NCI-H510A treated with DMSO at 0.1 percent for 48 hours (cell line): ENCODE measurements at regions not wholly inside any gene's neighbourhood (a gene's known extent, or its start where the extent isn't known, plus 50 kb on each side); places are given as distances from the start of the nearest gene placed in this dataset.
"Not testable (repeated sequence)": the region's sequence is repeated elsewhere in the genome, so short reads cannot be mapped to it uniquely, and the experiment has no call there.

Experiments
- DNase-seq: peaks from one replicate; lab custom pipeline; 2025; lab: John Stamatoyannopoulos, UW

GRCh38 chr4:120005527-120005926 is 61.1 kb downstream of the MAD2L1 start:
- no peak for DNase-seq

DNA sequence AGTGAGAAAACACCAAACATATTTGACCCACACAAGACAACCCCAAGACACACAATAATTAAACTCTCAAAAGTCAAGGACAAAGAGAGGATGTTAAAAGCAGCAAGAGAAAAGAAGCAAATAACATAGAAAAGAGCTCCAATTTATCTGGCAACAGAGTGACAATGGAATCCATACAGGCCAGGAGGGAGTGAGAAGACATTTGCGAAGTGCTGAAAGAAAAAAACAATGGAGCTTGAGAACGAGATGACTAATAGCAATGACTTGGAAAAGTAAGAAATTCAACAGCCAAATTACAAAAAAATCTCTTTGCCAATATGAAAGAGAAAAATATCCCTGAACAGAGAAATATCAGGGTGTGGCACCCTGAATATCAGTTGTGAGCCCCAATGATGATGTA is 61.6 kb downstream of the MAD2L1 start:
- DNase-seq: no peak

- DNase-seq: no peak
These were observed 62.6 kb downstream of the MAD2L1 start for GRCh38 chr4:120004054-120004453.

DNA sequence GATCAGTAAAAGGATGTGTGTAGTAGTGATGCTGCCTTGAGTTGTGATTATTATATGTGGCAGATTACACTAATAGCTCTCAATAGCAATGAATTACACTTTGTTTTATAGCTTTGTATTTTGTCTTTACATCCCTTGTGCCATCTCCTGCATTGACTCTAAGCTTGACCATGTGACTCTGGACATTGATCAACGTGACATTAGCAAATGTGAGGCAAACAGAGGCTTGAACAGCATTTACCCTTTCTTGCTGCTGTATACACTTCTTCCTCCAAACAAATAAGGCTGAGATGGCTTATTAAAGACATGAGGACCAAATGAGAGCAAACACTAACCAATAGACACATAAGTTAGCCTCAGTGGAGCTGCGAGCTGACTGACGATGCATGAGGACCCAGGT is 63.5 kb downstream of the MAD2L1 start:
- DNase-seq: no peak

GRCh38 chr4:120001850-120002249 is 64.8 kb downstream of the MAD2L1 start:
- DNase-seq: no peak

DNA sequence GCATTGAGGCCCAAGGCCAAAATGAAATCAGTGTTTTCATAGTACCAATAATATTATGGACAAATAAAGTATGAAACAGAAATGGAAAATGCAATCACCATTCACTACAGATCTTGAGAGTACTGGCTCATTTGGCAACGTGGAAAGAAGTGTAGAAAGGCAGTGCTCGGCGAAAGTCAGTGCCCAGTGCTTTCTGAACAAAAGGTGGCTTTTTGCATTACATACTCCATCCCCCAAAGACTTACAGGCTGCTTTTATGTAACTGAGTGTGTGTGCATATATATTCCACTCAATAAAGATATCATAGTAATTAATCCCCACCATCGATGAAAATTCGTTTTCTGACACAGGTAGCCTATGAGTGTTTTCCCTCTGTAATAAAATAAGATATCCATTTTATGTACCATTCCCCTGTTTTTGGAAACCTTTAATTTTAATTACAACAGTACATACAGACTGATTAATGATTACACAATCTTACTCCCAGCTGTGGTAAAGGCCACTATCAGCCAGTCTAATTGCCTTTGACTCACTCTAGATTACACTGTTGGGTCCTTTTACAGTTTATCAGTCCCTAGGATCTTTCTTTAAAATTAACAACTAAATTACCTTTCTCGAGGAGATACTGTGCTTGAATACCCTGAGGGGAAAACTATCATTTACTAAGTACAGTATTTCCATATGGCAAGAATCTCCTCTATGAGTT is 65.9 kb downstream of the MAD2L1 start:
- no peak for DNase-seq

DNA sequence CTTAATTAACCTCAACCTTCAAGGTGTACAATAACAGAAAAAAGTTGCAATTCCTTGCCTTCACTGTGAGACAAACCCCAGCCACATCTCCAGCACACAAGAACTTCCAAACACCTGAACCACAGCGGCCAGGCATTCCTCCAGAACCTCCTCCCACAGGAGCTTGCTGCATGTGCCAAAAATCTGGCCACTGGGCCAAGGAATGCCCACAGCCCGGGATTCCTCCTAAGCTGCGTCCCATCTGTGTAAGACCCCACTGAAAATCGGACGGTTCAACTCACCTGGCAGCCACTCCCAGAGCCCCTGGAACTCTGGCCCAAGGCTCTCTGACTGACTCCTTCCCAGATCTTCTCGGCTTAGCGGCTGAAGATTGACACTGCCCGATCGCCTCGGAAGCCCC is 70.6 kb downstream of the MAD2L1 start:
- not testable (repeated sequence) for DNase-seq

DNA sequence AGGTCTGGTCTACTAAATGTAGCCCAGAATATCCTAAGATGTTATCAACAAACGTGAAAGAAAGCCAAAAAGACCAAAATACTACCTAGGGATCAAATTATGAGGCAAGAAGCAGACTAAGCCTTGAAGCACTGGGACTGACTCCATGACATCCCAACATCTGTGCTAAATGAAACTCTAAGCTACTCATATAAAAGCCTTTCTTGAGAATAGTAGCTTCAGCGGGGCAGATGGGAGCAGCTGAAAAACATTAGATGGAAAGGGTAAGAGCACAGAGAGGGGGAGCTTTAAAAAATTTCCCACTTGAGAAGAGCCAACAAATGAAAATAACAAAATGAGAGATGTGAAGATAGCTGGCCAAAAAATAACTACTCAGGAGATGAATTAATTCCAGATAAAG is 81.7 kb downstream of the MAD2L1 start:
- no peak for DNase-seq

DNA sequence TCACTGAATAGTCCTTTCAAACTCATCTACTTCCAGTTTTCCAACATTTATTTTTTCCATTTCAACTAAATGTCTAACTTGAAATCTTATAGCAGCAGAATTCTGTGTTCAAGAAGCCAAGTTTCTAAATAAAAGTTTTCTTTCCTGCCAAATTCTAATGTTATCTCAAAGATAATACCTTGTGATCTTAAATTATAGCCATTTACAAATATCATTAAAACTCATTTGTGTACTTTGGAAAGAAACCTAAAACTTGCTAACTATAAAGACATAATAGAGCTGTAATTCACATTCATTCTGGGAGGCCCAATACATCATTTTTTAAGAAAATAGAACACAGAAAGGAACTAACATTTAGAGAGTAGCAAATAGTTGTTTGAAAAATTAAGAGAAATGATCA is 83.9 kb downstream of the MAD2L1 start:
- no peak for DNase-seq

- no peak for DNase-seq
These were observed 86.2 kb downstream of the MAD2L1 start for GRCh38 chr4:119980456-119980855.

GRCh38 chr4:119977076-119977940 is 89.3 kb downstream of the MAD2L1 start:
- no peak for DNase-seq

DNA sequence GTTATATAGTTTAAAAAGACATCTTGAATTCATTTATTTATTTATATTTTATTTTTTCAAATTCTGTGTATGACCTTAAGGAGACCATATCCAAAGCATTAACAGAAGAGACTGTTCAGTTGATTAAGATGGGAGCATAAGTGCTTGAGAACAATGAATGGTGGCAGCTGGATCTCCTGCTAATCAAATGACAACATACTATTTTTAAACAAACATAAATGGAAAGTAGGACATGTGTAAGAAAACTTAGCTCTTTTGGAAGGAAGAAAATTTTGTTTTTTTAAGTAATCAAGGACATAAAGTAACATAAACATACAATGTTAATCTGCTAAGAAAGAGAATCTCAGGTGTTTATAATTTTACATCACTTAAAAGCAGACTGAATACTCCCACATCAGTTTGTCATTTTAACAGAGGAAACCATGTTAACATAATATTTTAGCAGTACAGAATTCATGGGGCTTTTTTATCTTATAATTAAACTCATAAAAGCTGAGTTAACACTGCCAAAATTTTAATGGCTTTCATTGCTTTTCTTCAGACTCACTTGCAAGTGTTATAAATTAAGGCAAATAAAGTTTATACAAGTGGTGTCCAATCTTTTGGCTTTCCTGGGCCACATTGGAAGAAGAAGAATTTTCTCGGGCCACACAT is 95.1 kb downstream of the MAD2L1 start:
- no peak for DNase-seq

- DNase-seq: no peak
These were observed 104.0 kb downstream of the MAD2L1 start for GRCh38 chr4:119962631-119963030.

DNA sequence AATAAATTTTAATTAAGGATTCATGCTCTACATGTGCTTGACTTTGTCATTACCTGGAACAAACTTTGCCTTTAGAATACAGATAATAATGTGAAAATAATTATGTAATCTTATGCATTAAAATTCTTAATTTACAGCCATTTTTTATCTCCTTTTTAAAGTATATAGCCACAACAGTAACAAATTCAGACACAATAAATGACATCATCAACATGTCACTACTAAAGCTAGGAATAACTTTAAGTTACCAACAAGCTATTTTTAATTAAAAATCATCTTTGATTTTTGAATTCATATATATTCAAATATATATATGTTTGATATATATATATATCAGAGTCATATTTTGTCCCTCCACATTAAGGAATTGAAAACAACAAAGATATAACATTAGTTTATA is 107.7 kb downstream of the MAD2L1 start:
- DNase-seq: no peak

GRCh38 chr4:119955256-119955655 is 111.4 kb downstream of the MAD2L1 start:
- no peak for DNase-seq

DNA sequence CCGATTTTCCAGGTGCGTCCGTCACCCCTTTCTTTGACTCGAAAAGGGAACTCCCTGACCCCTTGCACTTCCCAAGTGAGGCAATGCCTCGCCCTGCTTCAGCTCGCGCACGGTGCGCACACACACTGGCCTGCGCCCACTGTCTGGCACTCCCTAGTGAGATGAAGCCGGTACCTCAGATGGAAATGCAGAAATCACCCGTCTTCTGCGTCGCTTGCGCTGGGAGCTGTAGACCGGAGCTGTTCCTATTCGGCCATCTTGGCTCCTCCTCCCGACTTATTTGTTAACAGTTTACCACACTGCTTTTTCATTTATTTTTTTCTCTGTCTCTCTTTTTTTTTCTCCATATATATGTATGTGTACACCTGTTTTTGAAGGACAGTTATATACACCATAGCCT is 112.2 kb downstream of the MAD2L1 start:
- DNase-seq: not testable (repeated sequence)

- peak; percentile 59 for DNase-seq
These were observed 120.3 kb downstream of the MAD2L1 start for GRCh38 chr4:119946359-119946758.

- no peak for DNase-seq
These were observed 123.8 kb downstream of the MAD2L1 start for GRCh38 chr4:119942806-119943205.

- DNase-seq: no peak
These were observed 126.1 kb downstream of the MAD2L1 start for GRCh38 chr4:119940557-119940956.

GRCh38 chr4:119939071-119939995 is 127.3 kb downstream of the MAD2L1 start:
- no peak for DNase-seq

DNA sequence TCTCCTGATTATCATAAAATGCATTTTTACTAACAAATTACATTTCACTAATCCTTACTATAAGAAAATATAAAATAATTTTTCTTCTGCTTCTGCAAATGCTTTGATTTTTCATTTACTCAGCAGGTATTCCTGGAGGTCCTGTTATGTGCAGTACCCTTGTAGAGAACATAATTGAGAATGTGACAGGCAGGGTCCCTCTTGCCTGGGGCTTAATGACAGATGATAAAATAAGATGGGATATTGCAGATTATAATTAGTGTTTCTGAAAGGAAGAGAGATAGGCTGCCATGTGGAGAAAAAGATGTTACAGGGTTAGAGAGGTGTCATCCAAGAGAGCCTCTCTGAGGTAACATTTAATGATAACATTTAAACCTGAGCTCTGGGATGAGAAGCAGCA is 128.9 kb downstream of the MAD2L1 start:
- DNase-seq: no peak

DNA sequence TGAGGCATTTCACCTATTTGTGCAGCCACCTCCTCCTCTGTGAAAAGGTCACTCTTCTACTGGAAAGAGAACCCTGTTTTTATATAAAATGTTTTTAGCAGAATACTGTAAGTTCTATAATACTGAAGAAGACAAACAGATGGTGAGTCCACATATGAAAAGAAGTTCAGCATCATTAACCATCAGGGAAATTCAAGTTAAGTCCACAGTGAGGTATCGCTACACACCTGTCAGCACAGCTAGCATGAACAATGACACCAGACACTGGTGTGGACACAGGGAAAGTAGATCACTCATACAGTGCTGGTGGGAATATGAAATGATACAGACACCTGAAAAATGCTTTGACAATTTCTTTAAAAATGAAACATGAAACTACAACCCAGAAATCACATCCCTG is 133.0 kb downstream of the MAD2L1 start:
- peak; percentile 91 for DNase-seq
